ENCODE measurements at regions not wholly inside any gene's neighbourhood (a gene's known extent, or its start where the extent isn't known, plus 50 kb on each side); places are given as distances from the start of the nearest gene placed in this dataset.

- Histone ChIP-seq H3K4me3 (ENCODE audit: insufficient read depth, low read depth, low read length) (no peak overlapping the region), H3K36me3 (ENCODE audit: control insufficient read depth, insufficient read depth, low read length) (no peaks in the 10 kb centered on the region), H3K9me3 (ENCODE audit: control insufficient read depth, low read length) (no peaks in the 10 kb centered on the region), H3K27me3 (ENCODE audit: control insufficient read depth, insufficient read depth, low read length, poor library complexity, severe bottlenecking) (peaks cover 7% of the 10 kb centered on the region), H3K27ac (ENCODE audit: insufficient read depth, low read depth, low read length, poor library complexity, severe bottlenecking) (no peak overlapping the region), H3K4me1 (ENCODE audit: control insufficient read depth, insufficient read depth, low read length) (no peaks in the 10 kb centered on the region)
- WGBS, 2 experiments, result 88 to 92% methylated on average over 3 of the region's 4 CpGs
Measured at GRCh38 chr14:36390718-36391117, 70.3 kb upstream of the MBIP start.

GRCh38 chr14:36383767-36384431 is 63.5 kb upstream of the MBIP start:
- no peaks in the 10 kb centered on the region for H3K4me1 ChIP-seq (ENCODE audit: control insufficient read depth, insufficient read depth, low read length)
- H3K27me3 ChIP-seq (ENCODE audit: control insufficient read depth, insufficient read depth, low read length, poor library complexity, severe bottlenecking), result no peaks in the 10 kb centered on the region
- WGBS, 2 experiments, result 91% methylated on average over 7 of the region's 7 CpGs
- no peak overlapping the region for H3K27ac ChIP-seq (ENCODE audit: insufficient read depth, low read depth, low read length, poor library complexity, severe bottlenecking)
- no peak overlapping the region for H3K4me3 ChIP-seq (ENCODE audit: insufficient read depth, low read depth, low read length)
- no peaks in the 10 kb centered on the region for H3K36me3 ChIP-seq (ENCODE audit: control insufficient read depth, insufficient read depth, low read length)
- H3K9me3 ChIP-seq (ENCODE audit: control insufficient read depth, low read length), result no peaks in the 10 kb centered on the region

- Histone ChIP-seq H3K4me3 (ENCODE audit: insufficient read depth, low read depth, low read length) (no peak overlapping the region), H3K27me3 (ENCODE audit: control insufficient read depth, insufficient read depth, low read length, poor library complexity, severe bottlenecking) (peaks cover 7% of the 10 kb centered on the region), H3K4me1 (ENCODE audit: control insufficient read depth, insufficient read depth, low read length) (no peaks in the 10 kb centered on the region), H3K27ac (ENCODE audit: insufficient read depth, low read depth, low read length, poor library complexity, severe bottlenecking) (no peak overlapping the region), H3K36me3 (ENCODE audit: control insufficient read depth, insufficient read depth, low read length) (no peaks in the 10 kb centered on the region), H3K9me3 (ENCODE audit: control insufficient read depth, low read length) (no peaks in the 10 kb centered on the region)
- 43% methylated on average over 4 of the region's 4 CpGs for WGBS, 2 experiments
Measured at GRCh38 chr14:36373982-36374673, 53.7 kb upstream of the MBIP start.
